B cell (primary cell): ENCODE measurements at regions not wholly inside any gene's neighbourhood (a gene's known extent, or its start where the extent isn't known, plus 50 kb on each side); places are given as distances from the start of the nearest gene placed in this dataset.
A peak's percentile ranks its signal among the peaks of the same experiment; 100 is the strongest.

Experiments
- ATAC-seq: fragments of 200-7000 bp; cut with Tn5 transposase; one replicate; pipeline ENCODE4 v1.10.0; 2021; ENCODE audit warnings: low read depth, mild to moderate bottlenecking, moderate number of reproducible peaks, moderate library complexity
- CTCF ChIA-PET: fragments of 350-600 bp; sonication (Branson Sonifier 250); formaldehyde crosslinking; loops from one replicate; lab custom pipeline; 2021; ENCODE audit warnings: antibody characterized with exemption, inconsistent platforms; lab: Charles Lee
- POLR2A ChIA-PET: fragments of 350-600 bp; sonication (Branson Sonifier 250); formaldehyde crosslinking; loops from one replicate; lab custom pipeline; 2021; ENCODE audit warnings: antibody characterized with exemption; lab: Charles Lee
- DNase-seq: peaks from one replicate; pipeline ENCODE4 v3.0.0; 2013
- H2AFZ ChIP-seq: 2 replicates; pipeline ENCODE4 v1.6.1; 2012; ENCODE audit warnings: mild to moderate bottlenecking, low read depth, low read length; ENCODE audit not compliant: insufficient read depth, poor library complexity, severe bottlenecking
- H3K27ac ChIP-seq, 2 donors: 1 replicate in 1 of 2; 2 replicates in 1 of 2; pipeline ENCODE4 v1.5.1; 2012 to 2013; ENCODE audit warnings: low read length in 2 of 2, mild to moderate bottlenecking in 2 of 2, moderate library complexity in 1 of 2
- H3K27me3 ChIP-seq, 4 experiments: fragments of 200-600 bp in 1 of 4; sonication (generic) in 1 of 4; replicated peaks in 1 of 4; 1 replicate in 2 of 4; 2 replicates in 2 of 4; pipeline versions ENCODE4 v1.6.1 to v1.7.0; 2013 to 2016; ENCODE audit warnings: low read length in 3 of 4, mild to moderate bottlenecking in 2 of 4, mixed read lengths in 1 of 4, moderate library complexity in 1 of 4; ENCODE audit not compliant: insufficient read depth in 4 of 4, control insufficient read depth in 3 of 4; ENCODE audit errors: control extremely low read depth in 1 of 4
- H3K36me3 ChIP-seq, 2 experiments: replicated peaks in 1 of 2; 1 replicate in 1 of 2; 2 replicates in 1 of 2; pipeline versions ENCODE4 v1.6.1 to v1.7.1; 2013; ENCODE audit warnings: low read length in 1 of 2; ENCODE audit not compliant: insufficient read depth in 2 of 2, control insufficient read depth in 1 of 2; ENCODE audit errors: control extremely low read depth in 1 of 2, extremely low read depth in 1 of 2
- H3K4me1 ChIP-seq, 2 donors: fragments of 200-600 bp in 1 of 2; sonication (generic) in 1 of 2; 1 replicate in 1 of 2; 2 replicates in 1 of 2; pipeline versions ENCODE4 v1.5.1 to v1.6.1; 2013 to 2017; ENCODE audit warnings: low read length in 2 of 2; ENCODE audit not compliant: control insufficient read depth in 2 of 2, insufficient read depth in 2 of 2
- H3K4me2 ChIP-seq: replicated peaks from 2 replicates; pipeline ENCODE3; 2012; ENCODE audit warnings: mild to moderate bottlenecking, low read depth, low read length; ENCODE audit not compliant: poor library complexity, severe bottlenecking
- H3K4me3 ChIP-seq, 5 experiments: fragments of 200-600 bp in 1 of 5; sonication (generic) in 1 of 5; 1 replicate in 3 of 5; 2 replicates in 2 of 5; pipeline versions ENCODE4 v1.5.1 to v1.7.0; 2011 to 2016; ENCODE audit warnings: low read length in 4 of 5, mild to moderate bottlenecking in 4 of 5, low read depth in 2 of 5, control low read depth in 1 of 5, moderate library complexity in 1 of 5; ENCODE audit not compliant: insufficient read depth in 1 of 5; ENCODE audit errors: control extremely low read depth in 1 of 5, extremely low read depth in 1 of 5
- H3K79me2 ChIP-seq: fragments of 200-600 bp; sonication (generic); one replicate; pipeline ENCODE4 v1.6.0; 2016; ENCODE audit warnings: low read length; ENCODE audit not compliant: control insufficient read depth, insufficient read depth
- H3K9ac ChIP-seq: fragments of 200-600 bp; sonication (generic); 2 replicates; pipeline ENCODE4 v1.6.1; 2017; ENCODE audit warnings: mild to moderate bottlenecking, low read length, moderate library complexity
- H3K9me3 ChIP-seq, 3 donors: one replicate each; pipeline versions ENCODE4 v1.6.1 to v1.7.1; 2013; ENCODE audit warnings: low read length in 2 of 3; ENCODE audit not compliant: control insufficient read depth in 2 of 3, insufficient read depth in 1 of 3; ENCODE audit errors: control extremely low read depth in 1 of 3
- H4K20me1 ChIP-seq: 2 replicates; pipeline ENCODE4 v1.6.0; 2012; ENCODE audit warnings: mild to moderate bottlenecking, low read length; ENCODE audit not compliant: insufficient read depth, control insufficient read depth, poor library complexity, severe bottlenecking
- H3K27ac Mint-ChIP-seq: one replicate; pipeline ENCODE4 v1.8.0; 2021; ENCODE audit warnings: mixed read lengths
- H3K27me3 Mint-ChIP-seq: one replicate; pipeline ENCODE4 v1.8.0; 2021; ENCODE audit warnings: mixed read lengths
- H3K4me1 Mint-ChIP-seq: one replicate; pipeline ENCODE4 v1.8.0; 2021; ENCODE audit warnings: mixed read lengths
- H3K4me3 Mint-ChIP-seq: one replicate; pipeline ENCODE4 v1.8.0; 2021; ENCODE audit warnings: mixed read lengths
- H3K9me3 Mint-ChIP-seq: one replicate; pipeline ENCODE4 v1.8.0; 2022; ENCODE audit warnings: mixed read lengths; ENCODE audit not compliant: insufficient read depth
- EZH2 ChIP-seq: IDR thresholded peaks from 2 replicates; pipeline ENCODE4 v1.6.1; 2012; ENCODE audit warnings: borderline replicate concordance, low read depth, mild to moderate bottlenecking, moderate library complexity, low read length; ENCODE audit not compliant: insufficient read depth, poor library complexity, severe bottlenecking
- WGBS: methylation state at CpG from one replicate; pipeline ENCODE4 v1.1.5; 2013; ENCODE audit warnings: missing lambda C conversion rate; ENCODE audit not compliant: insufficient coverage; 5-methylcytosine and 5-hydroxymethylcytosine counted together
- intact Hi-C: fragments of 100-400 bp; cut with micrococcal nuclease; formaldehyde crosslinking; loops from one replicate; pipeline ENCODE4 v1.10.0; 2022
- TF ChIP-seq, protein P1 (sequence below): fragments of 200-600 bp; IDR thresholded peaks from one replicate; pipeline ENCODE4 v1.8.0; 2022; ENCODE audit warnings: antibody characterized with exemption, mild to moderate bottlenecking

DNA sequence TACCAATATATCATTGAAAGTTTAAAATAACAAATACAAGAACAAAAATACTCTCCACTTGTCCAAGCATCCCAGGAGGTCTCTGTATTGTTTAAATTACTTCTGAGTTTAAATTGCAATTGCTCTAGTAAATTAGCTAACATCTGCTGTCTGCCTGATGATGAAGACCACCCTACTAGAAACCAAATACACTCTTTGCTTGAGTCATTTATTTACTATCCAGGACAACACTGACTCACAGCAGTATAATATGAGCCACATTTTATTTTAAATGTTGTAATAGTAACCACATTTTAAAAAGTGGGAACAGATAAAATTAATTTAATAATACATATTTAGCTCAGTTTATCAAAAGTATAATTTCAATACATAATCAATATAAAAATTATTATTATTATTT, 62.9 kb upstream of the EEA1 start:
- no peaks in the 10 kb centered on the region for H3K9me3 Mint-ChIP-seq
- CTCF ChIA-PET, result interaction anchor here (0.6 to 4.1 kb wide), 6 partner anchors 13 to 428 kb away, joined by 3 to 22 read pairs (median 3); no protein-coding TSS in a partner anchor
- H4K20me1 ChIP-seq, result no peaks in the 10 kb centered on the region

DNA sequence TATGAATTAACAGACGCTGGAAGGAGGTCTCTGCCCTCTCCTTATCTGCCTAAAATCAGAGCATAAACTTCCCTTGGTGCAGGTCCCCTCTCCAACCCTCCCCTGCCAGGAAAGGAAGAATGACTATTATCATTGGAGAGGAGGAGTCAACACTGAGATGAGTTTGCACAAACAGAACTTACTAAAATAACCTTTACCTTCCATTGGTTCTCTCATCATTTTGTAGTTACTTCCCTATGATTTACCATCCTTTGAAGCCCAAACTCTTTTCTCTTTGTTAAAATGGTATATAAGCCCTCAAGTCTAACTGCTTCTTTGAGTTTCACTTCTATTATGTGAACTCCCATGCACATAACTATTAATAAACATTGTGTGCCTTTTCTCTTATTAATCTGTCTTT, 64.2 kb upstream of the EEA1 start:
- no peaks in the 10 kb centered on the region for H3K36me3 ChIP-seq
- intact Hi-C loops, result loop anchor here (5.0 kb wide), 1 partner anchor 34 kb away; no protein-coding TSS in a partner anchor
- ChIA-PET CTCF (interaction anchor here (0.6 to 1.1 kb wide), 4 partner anchors 8 to 986 kb away, joined by 3 read pairs; no protein-coding TSS in a partner anchor), POLR2A (no interaction called here)
- ATAC-seq, result no peak
- no peak for TF ChIP-seq EZH2
- TF ChIP-seq, protein P1, sequence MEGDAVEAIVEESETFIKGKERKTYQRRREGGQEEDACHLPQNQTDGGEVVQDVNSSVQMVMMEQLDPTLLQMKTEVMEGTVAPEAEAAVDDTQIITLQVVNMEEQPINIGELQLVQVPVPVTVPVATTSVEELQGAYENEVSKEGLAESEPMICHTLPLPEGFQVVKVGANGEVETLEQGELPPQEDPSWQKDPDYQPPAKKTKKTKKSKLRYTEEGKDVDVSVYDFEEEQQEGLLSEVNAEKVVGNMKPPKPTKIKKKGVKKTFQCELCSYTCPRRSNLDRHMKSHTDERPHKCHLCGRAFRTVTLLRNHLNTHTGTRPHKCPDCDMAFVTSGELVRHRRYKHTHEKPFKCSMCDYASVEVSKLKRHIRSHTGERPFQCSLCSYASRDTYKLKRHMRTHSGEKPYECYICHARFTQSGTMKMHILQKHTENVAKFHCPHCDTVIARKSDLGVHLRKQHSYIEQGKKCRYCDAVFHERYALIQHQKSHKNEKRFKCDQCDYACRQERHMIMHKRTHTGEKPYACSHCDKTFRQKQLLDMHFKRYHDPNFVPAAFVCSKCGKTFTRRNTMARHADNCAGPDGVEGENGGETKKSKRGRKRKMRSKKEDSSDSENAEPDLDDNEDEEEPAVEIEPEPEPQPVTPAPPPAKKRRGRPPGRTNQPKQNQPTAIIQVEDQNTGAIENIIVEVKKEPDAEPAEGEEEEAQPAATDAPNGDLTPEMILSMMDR, result no peak
- H3K4me3 Mint-ChIP-seq, result no peak overlapping the region
- no peak for DNase-seq
- H3K4me1 Mint-ChIP-seq, result peaks cover 44% of the 10 kb centered on the region
- no peak overlapping the region for H3K9ac ChIP-seq
- peaks cover 25 to 50% of the 10 kb centered on the region in 2 donors for H3K4me1 ChIP-seq
- no peak overlapping the region for H3K4me3 ChIP-seq
- no peak overlapping the region for H3K4me2 ChIP-seq
- H2AFZ ChIP-seq, result no peak overlapping the region
- H3K27me3 Mint-ChIP-seq, result no peaks in the 10 kb centered on the region
- no peak overlapping the region for H3K27ac Mint-ChIP-seq
- WGBS, result no CpG with 5 or more reads among the region's 1 CpG
- H4K20me1 ChIP-seq, result no peaks in the 10 kb centered on the region
- no peaks in the 10 kb centered on the region for H3K9me3 Mint-ChIP-seq
- H3K79me2 ChIP-seq, result no peaks in the 10 kb centered on the region
- H3K27me3 ChIP-seq, result no peaks in the 10 kb centered on the region
- peaks cover 0 to 6% (median 5%) of the 10 kb centered on the region in 3 donors for H3K9me3 ChIP-seq
- H3K27ac ChIP-seq, result peak overlapping the region in 1 of 2 donors; percentile 18

More for the DNA sequence above, 62.9 kb upstream of the EEA1 start:
- Histone ChIP-seq H3K4me1 (peaks cover 33 to 61% of the 10 kb centered on the region in 2 donors), H3K9ac (no peak overlapping the region), H3K27ac (no peak overlapping the region), H3K36me3 (no peaks in the 10 kb centered on the region), H3K4me2 (no peak overlapping the region), H3K79me2 (no peaks in the 10 kb centered on the region), H2AFZ (no peak overlapping the region), H3K4me3 (no peak overlapping the region), H3K27me3 (no peaks in the 10 kb centered on the region), H3K9me3 (peaks cover 0 to 6% (median 5%) of the 10 kb centered on the region in 3 donors)
- no peaks in the 10 kb centered on the region for H3K27me3 Mint-ChIP-seq
- H3K4me3 Mint-ChIP-seq, result no peak overlapping the region
- peaks cover 53% of the 10 kb centered on the region for H3K4me1 Mint-ChIP-seq
- DNase-seq, result no peak
- H3K27ac Mint-ChIP-seq, result no peak overlapping the region
- no peak for ATAC-seq
- intact Hi-C loops, result loop anchor here (5.0 kb wide), 1 partner anchor 35 kb away; no protein-coding TSS in a partner anchor
- no peak for TF ChIP-seq EZH2
- TF ChIP-seq, protein P1, result no peak
- POLR2A ChIA-PET, result no interaction called here
